ENCODE measurements at regions not wholly inside any gene's neighbourhood (a gene's known extent, or its start where the extent isn't known, plus 50 kb on each side); places are given as distances from the start of the nearest gene placed in this dataset.

- no peak overlapping the region for H3K4me3 ChIP-seq (ENCODE audit: low read length)
- no peaks in the 10 kb centered on the region for H3K9me3 ChIP-seq (ENCODE audit: control insufficient read depth, insufficient read depth, low read length)
- no peak overlapping the region for H3K27ac Mint-ChIP-seq
- no peaks in the 10 kb centered on the region for H3K4me1 Mint-ChIP-seq
- no peak overlapping the region for H3K4me3 Mint-ChIP-seq
- H3K36me3 ChIP-seq (ENCODE audit: control insufficient read depth, insufficient read depth, low read length): no peaks in the 10 kb centered on the region
- H3K27me3 Mint-ChIP-seq (ENCODE audit: low read depth in 2 of 2): no peaks in the 10 kb centered on the region
- H3K4me1 ChIP-seq (ENCODE audit: control insufficient read depth, insufficient read depth, low read length): no peaks in the 10 kb centered on the region
- intact Hi-C loops (cut with micrococcal nuclease): no loop called here
- peaks cover 5 to 7% of the 10 kb centered on the region in 2 donors for H3K9me3 Mint-ChIP-seq
- TF ChIP-seq, protein P1, sequence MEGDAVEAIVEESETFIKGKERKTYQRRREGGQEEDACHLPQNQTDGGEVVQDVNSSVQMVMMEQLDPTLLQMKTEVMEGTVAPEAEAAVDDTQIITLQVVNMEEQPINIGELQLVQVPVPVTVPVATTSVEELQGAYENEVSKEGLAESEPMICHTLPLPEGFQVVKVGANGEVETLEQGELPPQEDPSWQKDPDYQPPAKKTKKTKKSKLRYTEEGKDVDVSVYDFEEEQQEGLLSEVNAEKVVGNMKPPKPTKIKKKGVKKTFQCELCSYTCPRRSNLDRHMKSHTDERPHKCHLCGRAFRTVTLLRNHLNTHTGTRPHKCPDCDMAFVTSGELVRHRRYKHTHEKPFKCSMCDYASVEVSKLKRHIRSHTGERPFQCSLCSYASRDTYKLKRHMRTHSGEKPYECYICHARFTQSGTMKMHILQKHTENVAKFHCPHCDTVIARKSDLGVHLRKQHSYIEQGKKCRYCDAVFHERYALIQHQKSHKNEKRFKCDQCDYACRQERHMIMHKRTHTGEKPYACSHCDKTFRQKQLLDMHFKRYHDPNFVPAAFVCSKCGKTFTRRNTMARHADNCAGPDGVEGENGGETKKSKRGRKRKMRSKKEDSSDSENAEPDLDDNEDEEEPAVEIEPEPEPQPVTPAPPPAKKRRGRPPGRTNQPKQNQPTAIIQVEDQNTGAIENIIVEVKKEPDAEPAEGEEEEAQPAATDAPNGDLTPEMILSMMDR (IDR thresholded peaks at IDR 0.05): no peak
- DNase-seq (no peak), ATAC-seq (no peak)
- WGBS (ENCODE audit: insufficient coverage): 89% methylated on average over 3 of the region's 3 CpGs
- H3K27ac ChIP-seq (ENCODE audit: low read length): no peak overlapping the region
- H3K36me3 Mint-ChIP-seq: no peaks in the 10 kb centered on the region
- no peaks in the 10 kb centered on the region for H3K27me3 ChIP-seq (ENCODE audit: control insufficient read depth, insufficient read depth, low read length)
These were observed 145.5 kb downstream of the ANKRD7 start for GRCh38 chr7:118369987-118370386.

DNA sequence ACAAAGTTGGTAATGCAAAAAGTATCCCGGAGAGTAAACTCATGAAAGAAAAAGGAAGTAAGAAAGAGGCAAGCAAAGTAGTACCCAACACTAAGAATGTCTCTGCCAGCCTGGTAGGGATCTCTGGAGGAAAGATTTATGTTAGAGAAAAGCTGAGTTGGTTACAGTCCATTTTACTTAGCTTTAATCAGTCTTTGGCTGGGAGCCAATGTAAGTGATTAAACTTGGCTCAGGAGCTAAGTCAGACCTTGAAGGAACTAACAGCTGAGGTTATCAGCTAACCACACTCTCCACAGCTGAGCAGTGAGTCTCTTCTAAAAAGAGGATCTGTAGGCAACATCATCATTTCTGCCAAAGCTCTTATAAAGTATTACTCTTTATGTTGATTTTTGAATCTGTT is 148.0 kb downstream of the ANKRD7 start:
- no peak overlapping the region for H3K27ac Mint-ChIP-seq
- no peaks in the 10 kb centered on the region for H3K36me3 ChIP-seq (ENCODE audit: control insufficient read depth, insufficient read depth, low read length)
- H3K4me1 Mint-ChIP-seq: no peaks in the 10 kb centered on the region
- TF ChIP-seq, protein P1 (IDR thresholded peaks at IDR 0.05): no peak
- no peaks in the 10 kb centered on the region for H3K27me3 Mint-ChIP-seq (ENCODE audit: low read depth in 2 of 2)
- DNase-seq (no peak), ATAC-seq (no peak)
- 0% methylated on average over 1 of the region's 1 CpG for WGBS (ENCODE audit: insufficient coverage)
- intact Hi-C loops (cut with micrococcal nuclease): no loop called here
- H3K9me3 Mint-ChIP-seq: peaks cover 4% of the 10 kb centered on the region in 2 donors
- H3K4me3 Mint-ChIP-seq: no peak overlapping the region
- H3K36me3 Mint-ChIP-seq: no peaks in the 10 kb centered on the region
- no peak overlapping the region for H3K27ac ChIP-seq (ENCODE audit: low read length)
- H3K27me3 ChIP-seq (ENCODE audit: control insufficient read depth, insufficient read depth, low read length): no peaks in the 10 kb centered on the region
- no peak overlapping the region for H3K4me3 ChIP-seq (ENCODE audit: low read length)
- no peaks in the 10 kb centered on the region for H3K9me3 ChIP-seq (ENCODE audit: control insufficient read depth, insufficient read depth, low read length)
- H3K4me1 ChIP-seq (ENCODE audit: control insufficient read depth, insufficient read depth, low read length): no peaks in the 10 kb centered on the region

GRCh38 chr7:118389629-118390028 is 165.1 kb downstream of the ANKRD7 start:
- no peak overlapping the region for H3K4me3 Mint-ChIP-seq
- DNase-seq: no peak
- no peaks in the 10 kb centered on the region for H3K36me3 Mint-ChIP-seq
- no peaks in the 10 kb centered on the region for H3K27me3 Mint-ChIP-seq (ENCODE audit: low read depth in 2 of 2)
- H3K4me1 ChIP-seq (ENCODE audit: control insufficient read depth, insufficient read depth, low read length): no peaks in the 10 kb centered on the region
- peaks cover 3% of the 10 kb centered on the region for H3K9me3 ChIP-seq (ENCODE audit: control insufficient read depth, insufficient read depth, low read length)
- H3K36me3 ChIP-seq (ENCODE audit: control insufficient read depth, insufficient read depth, low read length): no peaks in the 10 kb centered on the region
- no peaks in the 10 kb centered on the region for H3K27me3 ChIP-seq (ENCODE audit: control insufficient read depth, insufficient read depth, low read length)
- 100% methylated on average over 1 of the region's 3 CpGs for WGBS (ENCODE audit: insufficient coverage)
- intact Hi-C loops (cut with micrococcal nuclease): no loop called here
- H3K27ac Mint-ChIP-seq: no peak overlapping the region
- peaks cover 0 to 5% of the 10 kb centered on the region in 2 donors for H3K9me3 Mint-ChIP-seq
- TF ChIP-seq, protein P1 (IDR thresholded peaks at IDR 0.05): no peak
- H3K27ac ChIP-seq (ENCODE audit: low read length): no peak overlapping the region
- ATAC-seq: no peak
- H3K4me3 ChIP-seq (ENCODE audit: low read length): no peak overlapping the region
- H3K4me1 Mint-ChIP-seq: no peaks in the 10 kb centered on the region

DNA sequence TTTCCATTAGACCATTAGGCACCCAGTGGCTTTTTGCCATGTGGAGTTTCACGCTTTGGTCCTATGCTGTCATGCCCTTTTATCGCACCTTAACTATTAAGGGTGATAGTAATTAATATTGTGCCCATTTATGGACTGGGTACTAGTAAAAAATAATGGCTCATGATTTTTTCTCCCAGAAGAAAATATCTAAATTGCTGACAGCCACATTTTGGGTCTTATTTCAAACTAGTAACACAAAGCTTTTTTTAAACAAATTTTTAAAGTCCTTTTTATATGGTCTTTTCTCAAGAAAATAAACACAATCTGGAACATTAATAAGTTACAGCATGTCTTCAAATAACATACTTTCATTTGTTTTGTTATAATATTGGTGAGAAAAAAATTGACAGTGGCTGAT is 179.7 kb downstream of the ANKRD7 start:
- no peaks in the 10 kb centered on the region for H3K27me3 Mint-ChIP-seq (ENCODE audit: low read depth in 2 of 2)
- WGBS (ENCODE audit: insufficient coverage): 93% methylated on average over 2 of the region's 2 CpGs
- no peaks in the 10 kb centered on the region for H3K36me3 Mint-ChIP-seq
- no peak overlapping the region for H3K4me3 Mint-ChIP-seq
- peaks cover 11 to 12% of the 10 kb centered on the region in 2 donors for H3K9me3 Mint-ChIP-seq
- ATAC-seq (no peak), DNase-seq (no peak)
- TF ChIP-seq, protein P1 (IDR thresholded peaks at IDR 0.05): no peak
- no peaks in the 10 kb centered on the region for H3K4me1 Mint-ChIP-seq
- H3K36me3 ChIP-seq (ENCODE audit: control insufficient read depth, insufficient read depth, low read length): no peaks in the 10 kb centered on the region
- no peaks in the 10 kb centered on the region for H3K9me3 ChIP-seq (ENCODE audit: control insufficient read depth, insufficient read depth, low read length)
- no peaks in the 10 kb centered on the region for H3K27me3 ChIP-seq (ENCODE audit: control insufficient read depth, insufficient read depth, low read length)
- no peak overlapping the region for H3K27ac Mint-ChIP-seq
- no peak overlapping the region for H3K4me3 ChIP-seq (ENCODE audit: low read length)
- no peaks in the 10 kb centered on the region for H3K4me1 ChIP-seq (ENCODE audit: control insufficient read depth, insufficient read depth, low read length)
- H3K27ac ChIP-seq (ENCODE audit: low read length): no peak overlapping the region
- intact Hi-C loops (cut with micrococcal nuclease): no loop called here

Data from natural killer cell (primary cell).